B cell (primary cell): ENCODE measurements at regions not wholly inside any gene's neighbourhood (a gene's known extent, or its start where the extent isn't known, plus 50 kb on each side); places are given as distances from the start of the nearest gene placed in this dataset.

Experiments
- ATAC-seq: fragments of 200-7000 bp; cut with Tn5 transposase; one replicate; pipeline ENCODE4 v1.10.0; 2021; ENCODE audit warnings: low read depth, mild to moderate bottlenecking, moderate number of reproducible peaks, moderate library complexity
- CTCF ChIA-PET: fragments of 350-600 bp; sonication (Branson Sonifier 250); formaldehyde crosslinking; loops from one replicate; lab custom pipeline; 2021; ENCODE audit warnings: antibody characterized with exemption, inconsistent platforms; lab: Charles Lee
- POLR2A ChIA-PET: fragments of 350-600 bp; sonication (Branson Sonifier 250); formaldehyde crosslinking; loops from one replicate; lab custom pipeline; 2021; ENCODE audit warnings: antibody characterized with exemption; lab: Charles Lee
- DNase-seq: peaks from one replicate; pipeline ENCODE4 v3.0.0; 2013
- H2AFZ ChIP-seq: 2 replicates; pipeline ENCODE4 v1.6.1; 2012; ENCODE audit warnings: mild to moderate bottlenecking, low read depth, low read length; ENCODE audit not compliant: insufficient read depth, poor library complexity, severe bottlenecking
- H3K27ac ChIP-seq, 2 donors: 1 replicate in 1 of 2; 2 replicates in 1 of 2; pipeline ENCODE4 v1.5.1; 2012 to 2013; ENCODE audit warnings: low read length in 2 of 2, mild to moderate bottlenecking in 2 of 2, moderate library complexity in 1 of 2
- H3K27me3 ChIP-seq, 4 experiments: fragments of 200-600 bp in 1 of 4; sonication (generic) in 1 of 4; replicated peaks in 1 of 4; 1 replicate in 2 of 4; 2 replicates in 2 of 4; pipeline versions ENCODE4 v1.6.1 to v1.7.0; 2013 to 2016; ENCODE audit warnings: low read length in 3 of 4, mild to moderate bottlenecking in 2 of 4, mixed read lengths in 1 of 4, moderate library complexity in 1 of 4; ENCODE audit not compliant: insufficient read depth in 4 of 4, control insufficient read depth in 3 of 4; ENCODE audit errors: control extremely low read depth in 1 of 4
- H3K36me3 ChIP-seq, 2 experiments: replicated peaks in 1 of 2; 1 replicate in 1 of 2; 2 replicates in 1 of 2; pipeline versions ENCODE4 v1.6.1 to v1.7.1; 2013; ENCODE audit warnings: low read length in 1 of 2; ENCODE audit not compliant: insufficient read depth in 2 of 2, control insufficient read depth in 1 of 2; ENCODE audit errors: control extremely low read depth in 1 of 2, extremely low read depth in 1 of 2
- H3K4me1 ChIP-seq, 2 donors: fragments of 200-600 bp in 1 of 2; sonication (generic) in 1 of 2; 1 replicate in 1 of 2; 2 replicates in 1 of 2; pipeline versions ENCODE4 v1.5.1 to v1.6.1; 2013 to 2017; ENCODE audit warnings: low read length in 2 of 2; ENCODE audit not compliant: control insufficient read depth in 2 of 2, insufficient read depth in 2 of 2
- H3K4me2 ChIP-seq: replicated peaks from 2 replicates; pipeline ENCODE3; 2012; ENCODE audit warnings: mild to moderate bottlenecking, low read depth, low read length; ENCODE audit not compliant: poor library complexity, severe bottlenecking
- H3K4me3 ChIP-seq, 5 experiments: fragments of 200-600 bp in 1 of 5; sonication (generic) in 1 of 5; 1 replicate in 3 of 5; 2 replicates in 2 of 5; pipeline versions ENCODE4 v1.5.1 to v1.7.0; 2011 to 2016; ENCODE audit warnings: low read length in 4 of 5, mild to moderate bottlenecking in 4 of 5, low read depth in 2 of 5, control low read depth in 1 of 5, moderate library complexity in 1 of 5; ENCODE audit not compliant: insufficient read depth in 1 of 5; ENCODE audit errors: control extremely low read depth in 1 of 5, extremely low read depth in 1 of 5
- H3K79me2 ChIP-seq: fragments of 200-600 bp; sonication (generic); one replicate; pipeline ENCODE4 v1.6.0; 2016; ENCODE audit warnings: low read length; ENCODE audit not compliant: control insufficient read depth, insufficient read depth
- H3K9ac ChIP-seq: fragments of 200-600 bp; sonication (generic); 2 replicates; pipeline ENCODE4 v1.6.1; 2017; ENCODE audit warnings: mild to moderate bottlenecking, low read length, moderate library complexity
- H3K9me3 ChIP-seq, 3 donors: one replicate each; pipeline versions ENCODE4 v1.6.1 to v1.7.1; 2013; ENCODE audit warnings: low read length in 2 of 3; ENCODE audit not compliant: control insufficient read depth in 2 of 3, insufficient read depth in 1 of 3; ENCODE audit errors: control extremely low read depth in 1 of 3
- H4K20me1 ChIP-seq: 2 replicates; pipeline ENCODE4 v1.6.0; 2012; ENCODE audit warnings: mild to moderate bottlenecking, low read length; ENCODE audit not compliant: insufficient read depth, control insufficient read depth, poor library complexity, severe bottlenecking
- H3K27ac Mint-ChIP-seq: one replicate; pipeline ENCODE4 v1.8.0; 2021; ENCODE audit warnings: mixed read lengths
- H3K27me3 Mint-ChIP-seq: one replicate; pipeline ENCODE4 v1.8.0; 2021; ENCODE audit warnings: mixed read lengths
- H3K4me1 Mint-ChIP-seq: one replicate; pipeline ENCODE4 v1.8.0; 2021; ENCODE audit warnings: mixed read lengths
- H3K4me3 Mint-ChIP-seq: one replicate; pipeline ENCODE4 v1.8.0; 2021; ENCODE audit warnings: mixed read lengths
- H3K9me3 Mint-ChIP-seq: one replicate; pipeline ENCODE4 v1.8.0; 2022; ENCODE audit warnings: mixed read lengths; ENCODE audit not compliant: insufficient read depth
- CTCF ChIP-seq: fragments of 200-600 bp; IDR thresholded peaks from one replicate; pipeline ENCODE4 v1.8.0; 2022; ENCODE audit warnings: antibody characterized with exemption, mild to moderate bottlenecking
- EZH2 ChIP-seq: IDR thresholded peaks from 2 replicates; pipeline ENCODE4 v1.6.1; 2012; ENCODE audit warnings: borderline replicate concordance, low read depth, mild to moderate bottlenecking, moderate library complexity, low read length; ENCODE audit not compliant: insufficient read depth, poor library complexity, severe bottlenecking
- intact Hi-C: fragments of 100-400 bp; cut with micrococcal nuclease; formaldehyde crosslinking; loops from one replicate; pipeline ENCODE4 v1.10.0; 2022

- no peaks in the 10 kb centered on the region for H3K9me3 Mint-ChIP-seq
- Histone ChIP-seq H4K20me1 (no peaks in the 10 kb centered on the region), H3K36me3 (no peaks in the 10 kb centered on the region)
Observed at GRCh38 chr2:138086576-138086975, 122.3 kb downstream of the HNMT start.

More at GRCh38 chr2:138086576-138086975, 122.3 kb downstream of the HNMT start:
- CTCF ChIA-PET: no interaction called here
- ATAC-seq (no peak), DNase-seq (no peak)
- Histone ChIP-seq H3K4me1 (no peaks in the 10 kb centered on the region), H3K9me3 (no peaks in the 10 kb centered on the region), H3K4me3 (no peak overlapping the region), H3K79me2 (no peaks in the 10 kb centered on the region), H3K27ac (no peak overlapping the region), H3K4me2 (no peak overlapping the region), H2AFZ (no peak overlapping the region), H3K27me3 (no peaks in the 10 kb centered on the region), H3K9ac (no peak overlapping the region)
- no peak overlapping the region for H3K4me3 Mint-ChIP-seq
- no peaks in the 10 kb centered on the region for H3K27me3 Mint-ChIP-seq
- no peaks in the 10 kb centered on the region for H3K4me1 Mint-ChIP-seq
- TF ChIP-seq CTCF: no peak
- no peak for TF ChIP-seq EZH2
- H3K27ac Mint-ChIP-seq: no peak overlapping the region
- POLR2A ChIA-PET: no interaction called here
- intact Hi-C loops: no loop called here
